Endothelial cell (in vitro differentiated cells): ENCODE measurements at regions not wholly inside any gene's neighbourhood (a gene's known extent, or its start where the extent isn't known, plus 50 kb on each side); places are given as distances from the start of the nearest gene placed in this dataset.

Experiments
- DNase-seq: peaks from one replicate; pipeline ENCODE4 v3.0.0; 2021; ENCODE audit warnings: low spot score
- H3K27ac Mint-ChIP-seq: one replicate; pipeline ENCODE4 v1.8.0; 2021; ENCODE audit warnings: mixed read lengths, inconsistent platforms; ENCODE audit not compliant: unreplicated experiment
- H3K27me3 Mint-ChIP-seq: one replicate; pipeline ENCODE4 v1.8.0; 2021; ENCODE audit warnings: mild to moderate bottlenecking, moderate library complexity, mixed read lengths, inconsistent platforms; ENCODE audit not compliant: unreplicated experiment
- H3K36me3 Mint-ChIP-seq: one replicate; pipeline ENCODE4 v1.8.0; 2021; ENCODE audit warnings: mild to moderate bottlenecking, low read depth, mixed read lengths, inconsistent platforms; ENCODE audit not compliant: unreplicated experiment
- H3K4me1 Mint-ChIP-seq: one replicate; pipeline ENCODE4 v1.8.0; 2021; ENCODE audit warnings: mild to moderate bottlenecking, mixed read lengths, inconsistent platforms; ENCODE audit not compliant: unreplicated experiment
- H3K4me3 Mint-ChIP-seq: one replicate; pipeline ENCODE4 v1.8.0; 2021; ENCODE audit warnings: mild to moderate bottlenecking, mixed read lengths, inconsistent platforms; ENCODE audit not compliant: unreplicated experiment
- H3K9me3 Mint-ChIP-seq: one replicate; pipeline ENCODE4 v1.8.0; 2021; ENCODE audit warnings: mixed read lengths, inconsistent platforms; ENCODE audit not compliant: unreplicated experiment
- TF ChIP-seq, protein P1 (sequence below): fragments of 200-600 bp; sonication (generic); IDR thresholded peaks from one replicate; pipeline ENCODE4 v1.5.0; 2021; ENCODE audit warnings: antibody characterized with exemption; ENCODE audit not compliant: unreplicated experiment

DNA sequence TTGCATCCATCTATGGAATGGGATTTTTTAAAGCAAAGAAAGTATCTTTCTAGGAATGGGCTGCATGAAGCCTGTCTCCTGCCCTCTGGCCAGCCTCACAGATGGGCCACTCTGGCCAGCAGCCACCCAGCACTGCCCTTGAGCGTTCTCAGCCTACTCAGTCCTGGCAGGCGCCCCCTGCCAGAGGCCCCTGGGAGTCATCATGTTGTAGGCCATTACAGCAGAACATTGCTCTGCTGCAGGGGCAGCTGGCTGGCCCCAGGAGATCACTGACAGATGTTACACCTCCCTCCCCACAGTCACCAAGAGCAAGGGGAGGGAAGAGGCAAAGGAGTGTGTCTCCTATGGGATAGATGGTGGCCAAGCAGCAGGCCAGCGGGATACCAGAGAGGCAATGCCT is 363.7 kb downstream of the NXPE2 start:
- no peak overlapping the region for H3K27ac Mint-ChIP-seq
- TF ChIP-seq, protein P1, sequence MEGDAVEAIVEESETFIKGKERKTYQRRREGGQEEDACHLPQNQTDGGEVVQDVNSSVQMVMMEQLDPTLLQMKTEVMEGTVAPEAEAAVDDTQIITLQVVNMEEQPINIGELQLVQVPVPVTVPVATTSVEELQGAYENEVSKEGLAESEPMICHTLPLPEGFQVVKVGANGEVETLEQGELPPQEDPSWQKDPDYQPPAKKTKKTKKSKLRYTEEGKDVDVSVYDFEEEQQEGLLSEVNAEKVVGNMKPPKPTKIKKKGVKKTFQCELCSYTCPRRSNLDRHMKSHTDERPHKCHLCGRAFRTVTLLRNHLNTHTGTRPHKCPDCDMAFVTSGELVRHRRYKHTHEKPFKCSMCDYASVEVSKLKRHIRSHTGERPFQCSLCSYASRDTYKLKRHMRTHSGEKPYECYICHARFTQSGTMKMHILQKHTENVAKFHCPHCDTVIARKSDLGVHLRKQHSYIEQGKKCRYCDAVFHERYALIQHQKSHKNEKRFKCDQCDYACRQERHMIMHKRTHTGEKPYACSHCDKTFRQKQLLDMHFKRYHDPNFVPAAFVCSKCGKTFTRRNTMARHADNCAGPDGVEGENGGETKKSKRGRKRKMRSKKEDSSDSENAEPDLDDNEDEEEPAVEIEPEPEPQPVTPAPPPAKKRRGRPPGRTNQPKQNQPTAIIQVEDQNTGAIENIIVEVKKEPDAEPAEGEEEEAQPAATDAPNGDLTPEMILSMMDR: no peak
- DNase-seq: no peak
- no peaks in the 10 kb centered on the region for H3K4me1 Mint-ChIP-seq
- H3K4me3 Mint-ChIP-seq: no peak overlapping the region
- no peaks in the 10 kb centered on the region for H3K36me3 Mint-ChIP-seq
- H3K27me3 Mint-ChIP-seq: no peaks in the 10 kb centered on the region
- H3K9me3 Mint-ChIP-seq: no peaks in the 10 kb centered on the region

DNA sequence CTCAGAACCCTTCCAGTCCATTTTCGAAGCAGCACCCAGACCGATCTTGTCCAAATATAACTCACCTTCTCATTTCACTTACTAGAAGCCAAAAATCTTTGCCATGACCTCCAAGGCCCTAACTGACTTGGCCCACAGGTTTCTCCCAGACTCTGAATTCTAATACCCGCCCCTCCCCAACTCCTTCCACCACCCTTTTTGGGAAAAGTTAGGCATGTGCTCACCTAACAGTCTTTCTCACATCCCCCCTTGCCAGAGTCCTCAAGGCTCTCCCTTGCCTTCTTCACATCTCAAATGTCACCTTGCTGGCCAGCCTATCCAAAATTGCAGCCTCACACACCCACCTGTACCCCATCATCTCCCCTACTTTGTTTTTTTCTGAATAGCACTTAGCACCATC is 369.3 kb downstream of the NXPE2 start:
- peaks cover 5% of the 10 kb centered on the region for H3K4me1 Mint-ChIP-seq
- no peaks in the 10 kb centered on the region for H3K36me3 Mint-ChIP-seq
- H3K4me3 Mint-ChIP-seq: no peak overlapping the region
- TF ChIP-seq, protein P1: no peak
- peaks cover 2% of the 10 kb centered on the region for H3K27me3 Mint-ChIP-seq
- H3K27ac Mint-ChIP-seq: no peak overlapping the region
- no peaks in the 10 kb centered on the region for H3K9me3 Mint-ChIP-seq
- DNase-seq: no peak

DNA sequence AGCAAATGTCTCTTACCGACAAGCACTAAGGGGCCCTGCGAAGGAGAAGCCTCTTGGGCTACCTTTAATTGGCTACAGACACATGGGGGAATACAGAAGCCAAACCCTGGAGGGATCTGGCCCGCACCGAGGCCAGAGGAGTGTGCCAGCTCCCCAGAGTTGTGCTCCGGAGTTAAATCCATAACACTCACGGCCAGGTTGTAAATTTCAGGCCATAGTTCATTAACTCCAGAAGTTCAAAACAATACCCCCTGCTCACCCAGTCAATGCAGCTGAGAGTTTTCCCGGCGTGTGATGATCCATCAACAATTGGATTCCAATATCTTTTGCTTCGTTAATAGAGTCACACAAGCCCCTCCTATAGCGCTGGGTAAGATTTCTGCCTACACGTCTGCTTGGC is 371.5 kb downstream of the NXPE2 start:
- Mint-ChIP-seq H3K4me1 (peaks cover 5% of the 10 kb centered on the region), H3K4me3 (no peak overlapping the region), H3K27me3 (peaks cover 4% of the 10 kb centered on the region), H3K36me3 (no peaks in the 10 kb centered on the region), H3K27ac (no peak overlapping the region), H3K9me3 (no peaks in the 10 kb centered on the region)
- DNase-seq: no peak
- TF ChIP-seq, protein P1: no peak

DNA sequence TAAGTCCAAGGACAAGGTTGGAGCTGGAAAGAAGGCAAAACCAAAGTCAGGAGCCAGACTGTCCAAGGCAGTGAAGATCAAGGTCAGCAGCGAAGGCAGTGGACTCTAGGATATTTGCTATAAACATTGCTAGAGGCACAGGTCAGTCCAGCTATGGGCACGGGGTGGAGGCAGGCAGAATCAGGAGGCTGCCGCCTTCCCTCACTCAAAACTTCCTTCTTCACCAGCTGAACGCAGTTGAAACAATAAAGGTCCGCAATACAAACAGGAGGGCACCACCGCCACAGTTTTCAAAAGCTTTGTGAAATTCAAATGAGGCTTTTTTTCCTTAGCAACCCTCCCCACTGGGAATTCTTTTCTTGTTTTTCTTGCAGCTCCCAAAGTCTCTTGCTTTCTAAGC is 372.4 kb downstream of the NXPE2 start:
- DNase-seq: no peak
- Mint-ChIP-seq H3K27me3 (peaks cover 4% of the 10 kb centered on the region), H3K9me3 (no peaks in the 10 kb centered on the region), H3K27ac (no peak overlapping the region), H3K4me3 (no peak overlapping the region), H3K4me1 (peaks cover 5% of the 10 kb centered on the region), H3K36me3 (no peaks in the 10 kb centered on the region)
- TF ChIP-seq, protein P1: no peak

DNA sequence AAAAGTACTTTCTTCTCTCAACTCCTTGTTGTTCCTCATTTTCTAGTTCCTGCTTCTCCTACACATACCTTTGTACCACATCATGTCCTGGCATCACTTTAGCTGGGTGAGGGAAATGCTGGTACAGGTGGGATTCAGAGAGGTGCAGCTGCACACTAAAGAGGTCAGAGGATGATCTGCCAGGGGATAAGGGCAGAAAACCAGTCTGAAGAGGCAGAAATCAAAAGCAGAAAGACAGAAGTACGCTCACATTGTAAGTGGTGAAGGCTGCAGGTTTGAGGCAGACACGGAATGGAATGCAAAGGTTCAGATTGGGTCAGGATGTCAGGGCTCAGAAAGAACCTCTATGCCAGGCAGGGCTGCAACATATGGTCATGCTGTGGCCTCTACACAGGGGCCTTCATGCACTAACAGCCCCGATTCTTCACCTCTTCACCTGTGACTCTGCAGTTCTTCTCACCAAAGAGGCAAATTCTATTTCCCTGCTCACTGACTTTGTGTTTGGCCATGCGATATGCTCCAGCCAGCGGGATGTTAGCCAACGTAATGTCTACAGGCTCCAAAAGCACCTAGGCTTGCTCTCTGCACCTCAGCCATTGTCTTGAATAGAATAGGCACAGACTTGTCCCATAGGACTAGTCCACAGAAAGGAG is 373.7 kb downstream of the NXPE2 start:
- Mint-ChIP-seq H3K27me3 (peaks cover 7% of the 10 kb centered on the region), H3K4me1 (peaks cover 5% of the 10 kb centered on the region), H3K27ac (no peak overlapping the region), H3K4me3 (no peak overlapping the region), H3K9me3 (no peaks in the 10 kb centered on the region), H3K36me3 (no peaks in the 10 kb centered on the region)
- no peak for DNase-seq
- TF ChIP-seq, protein P1: no peak
